SK-MEL-5 (cell line): ENCODE measurements at regions not wholly inside any gene's neighbourhood (a gene's known extent, or its start where the extent isn't known, plus 50 kb on each side); places are given as distances from the start of the nearest gene placed in this dataset.

Experiments used
- DNase-seq: peaks from one replicate; pipeline ENCODE4 v3.0.0-alpha.2; 2016; ENCODE audit warnings: low read depth, low spot score
- in situ Hi-C: cut with HindIII; loops from 2 replicates; pipeline ENCODE4 v1.10.0; 2016; ENCODE audit warnings: low sequenced_read_pairs, high pct_unique_total_duplicates, low pct_unique_long_range_greater_than_20kb

DNA sequence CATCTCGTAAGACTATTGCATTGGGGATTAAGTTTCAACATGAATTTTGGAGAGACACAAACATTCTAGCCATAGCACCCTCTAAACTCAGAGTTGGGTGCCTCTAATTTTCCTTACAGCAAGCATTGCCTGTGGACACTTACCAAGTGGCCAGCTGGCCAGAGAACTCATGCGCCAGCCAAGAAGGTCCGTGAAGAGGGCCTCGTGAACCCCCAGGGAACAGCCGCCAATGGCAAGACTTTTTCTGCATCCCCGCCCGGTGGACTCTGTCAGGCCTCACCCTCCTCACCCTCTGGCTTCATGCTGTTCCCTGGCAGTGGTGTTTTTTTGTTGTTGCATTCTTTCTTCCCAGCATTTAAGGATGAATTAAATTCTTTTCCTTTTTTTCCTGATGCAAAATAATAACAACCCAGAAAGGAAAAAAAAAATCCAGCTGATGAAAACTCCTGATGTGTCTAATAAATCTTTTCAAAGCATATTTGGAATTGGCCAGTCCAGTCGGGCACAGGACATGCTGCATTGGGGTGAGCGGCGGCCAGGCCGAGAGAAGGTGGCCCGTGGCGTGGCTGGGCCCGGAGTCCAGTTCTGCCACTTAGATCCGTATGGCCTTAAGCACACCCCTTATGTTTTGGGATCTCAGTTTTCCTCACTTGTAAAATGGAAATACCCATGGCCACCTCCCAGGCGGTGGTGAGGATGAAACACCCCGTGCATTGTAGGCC is 191.9 kb upstream of the DIO3 start:
- DNase-seq, result no peak
- in situ Hi-C loops, result no loop called here

GRCh38 chr14:101369916-101370592 is 191.2 kb upstream of the DIO3 start:
- in situ Hi-C loops, result no loop called here
- no peak for DNase-seq

DNA sequence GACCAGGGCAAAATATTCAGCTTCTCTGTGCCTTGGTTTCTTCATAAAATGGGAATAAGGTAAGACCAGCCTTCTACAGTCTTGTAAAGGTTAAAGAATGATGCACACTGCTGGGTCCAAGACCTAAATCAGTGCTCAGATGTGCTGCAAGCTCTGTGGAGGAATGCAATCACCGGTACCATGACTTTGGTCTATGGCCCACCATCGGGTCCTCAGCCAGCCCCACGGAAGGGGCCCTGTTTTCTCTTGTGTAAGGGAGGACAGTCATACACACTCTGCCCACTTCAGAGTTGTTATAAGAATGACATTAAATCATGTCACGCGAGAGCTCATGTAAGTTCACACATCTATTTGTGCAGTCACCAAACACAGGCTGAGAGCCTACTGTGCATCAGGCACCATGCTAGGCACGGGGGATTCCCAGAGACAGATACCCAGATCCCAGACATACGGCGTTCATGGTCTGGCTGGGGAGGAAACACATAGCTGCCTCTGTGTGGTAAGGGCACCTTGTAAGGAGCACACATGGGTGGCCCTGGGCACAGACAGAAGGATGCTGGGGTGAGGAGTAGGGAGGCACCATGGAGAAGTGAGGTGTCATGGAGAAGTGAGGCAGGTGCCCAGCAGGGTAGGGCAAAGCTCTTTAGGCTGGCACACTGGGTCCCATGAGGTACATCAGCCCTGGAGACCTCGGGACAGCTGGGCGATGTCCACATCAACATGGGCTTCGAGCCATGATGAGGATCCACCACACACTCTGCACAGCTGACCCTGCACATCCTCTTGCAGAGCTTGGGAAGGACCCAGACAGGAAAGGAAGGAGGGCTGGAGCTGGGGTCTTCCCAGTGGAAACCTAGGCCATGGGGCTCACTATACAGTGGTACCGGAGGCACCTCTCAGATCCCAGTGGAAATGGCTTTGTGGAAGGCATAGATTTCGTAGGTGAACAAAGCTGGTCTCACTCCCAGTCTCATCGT is 190.4 kb upstream of the DIO3 start:
- DNase-seq, result no peak
- in situ Hi-C loops, result no loop called here

DNA sequence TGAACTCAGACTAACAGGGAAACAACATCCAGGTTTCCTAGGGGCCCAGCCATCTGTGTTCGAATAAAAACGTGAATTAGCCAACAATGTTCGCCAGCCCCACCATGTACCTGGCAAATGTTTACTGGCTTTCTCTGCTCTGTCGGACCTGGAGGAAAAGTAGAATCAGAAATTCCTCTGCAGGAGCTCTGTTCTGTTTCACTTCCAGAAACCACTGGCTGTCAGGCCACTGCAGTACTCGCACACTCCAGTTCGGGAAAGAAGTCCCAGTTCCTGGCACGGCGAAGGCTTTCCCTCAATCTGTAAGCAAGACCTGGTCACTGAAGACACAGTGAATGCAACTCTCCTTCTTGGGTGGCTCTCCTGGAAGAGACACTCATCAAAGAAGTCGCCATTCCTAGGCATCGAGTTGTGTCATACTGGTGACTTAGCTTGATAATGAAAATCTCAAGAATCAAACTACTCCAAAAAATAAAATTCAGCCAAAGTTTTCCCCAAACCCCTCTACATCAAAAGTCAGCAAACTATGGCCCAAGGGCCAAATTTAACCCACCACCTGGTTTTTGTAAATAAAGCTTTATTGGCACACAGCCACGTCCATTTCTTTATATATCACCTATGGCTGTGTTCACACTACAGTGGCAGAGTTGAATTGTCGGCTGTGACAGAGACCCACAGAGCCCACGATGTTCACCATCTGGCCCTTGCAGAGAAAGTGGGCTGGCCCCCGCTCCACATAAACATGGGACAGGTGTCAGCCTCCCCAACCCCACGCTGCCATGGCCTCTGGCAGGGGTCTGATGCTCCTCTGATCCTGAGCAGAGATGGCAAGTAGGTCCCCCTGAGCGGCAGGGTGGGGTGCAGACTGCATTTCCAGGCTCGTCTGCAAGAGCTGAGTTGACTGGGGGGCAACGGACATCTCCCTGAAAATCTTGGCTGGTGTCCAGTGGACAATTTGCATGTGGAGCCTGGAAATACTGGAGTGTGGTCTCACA is 189.2 kb upstream of the DIO3 start:
- in situ Hi-C loops, result no loop called here
- no peak for DNase-seq

DNA sequence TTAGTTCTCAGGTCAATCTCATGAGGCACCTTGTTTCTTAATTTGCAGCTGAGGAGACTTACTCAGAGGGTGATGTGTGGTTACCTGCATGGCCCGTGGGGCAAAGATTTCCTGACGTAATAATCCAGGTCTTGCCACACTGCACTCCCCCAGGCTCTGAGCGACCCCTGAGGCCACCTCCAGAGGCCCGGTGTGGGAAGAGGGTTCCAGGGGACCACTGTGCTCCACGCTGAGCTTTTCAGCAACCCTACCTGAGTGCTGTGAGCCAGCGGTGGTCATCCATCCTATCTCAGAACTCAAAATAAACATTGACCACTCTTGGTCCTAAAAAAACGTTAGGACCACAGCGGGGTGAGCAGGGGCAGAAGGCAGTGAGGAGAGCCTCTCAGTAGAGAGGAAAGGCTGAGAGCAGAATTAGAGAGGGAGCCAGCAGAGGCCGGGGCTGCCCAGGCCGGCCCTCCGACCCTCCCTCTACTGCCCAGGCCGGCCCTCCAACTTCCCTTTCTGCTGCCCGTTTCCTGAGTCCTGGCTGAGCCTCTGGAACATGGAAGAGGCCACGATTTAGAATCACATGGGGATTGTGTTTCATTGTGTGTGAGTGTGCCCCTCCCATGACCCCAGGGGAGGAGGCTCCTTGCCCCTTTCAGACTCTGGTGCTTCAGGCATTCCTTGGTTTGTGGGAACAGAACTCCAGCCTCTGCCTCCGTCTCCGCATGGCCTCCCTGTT is 188.2 kb upstream of the DIO3 start:
- in situ Hi-C loops, result no loop called here
- no peak for DNase-seq

- in situ Hi-C loops, result no loop called here
- DNase-seq, result no peak
Observed at GRCh38 chr14:101373690-101374295, 187.5 kb upstream of the DIO3 start.

DNA sequence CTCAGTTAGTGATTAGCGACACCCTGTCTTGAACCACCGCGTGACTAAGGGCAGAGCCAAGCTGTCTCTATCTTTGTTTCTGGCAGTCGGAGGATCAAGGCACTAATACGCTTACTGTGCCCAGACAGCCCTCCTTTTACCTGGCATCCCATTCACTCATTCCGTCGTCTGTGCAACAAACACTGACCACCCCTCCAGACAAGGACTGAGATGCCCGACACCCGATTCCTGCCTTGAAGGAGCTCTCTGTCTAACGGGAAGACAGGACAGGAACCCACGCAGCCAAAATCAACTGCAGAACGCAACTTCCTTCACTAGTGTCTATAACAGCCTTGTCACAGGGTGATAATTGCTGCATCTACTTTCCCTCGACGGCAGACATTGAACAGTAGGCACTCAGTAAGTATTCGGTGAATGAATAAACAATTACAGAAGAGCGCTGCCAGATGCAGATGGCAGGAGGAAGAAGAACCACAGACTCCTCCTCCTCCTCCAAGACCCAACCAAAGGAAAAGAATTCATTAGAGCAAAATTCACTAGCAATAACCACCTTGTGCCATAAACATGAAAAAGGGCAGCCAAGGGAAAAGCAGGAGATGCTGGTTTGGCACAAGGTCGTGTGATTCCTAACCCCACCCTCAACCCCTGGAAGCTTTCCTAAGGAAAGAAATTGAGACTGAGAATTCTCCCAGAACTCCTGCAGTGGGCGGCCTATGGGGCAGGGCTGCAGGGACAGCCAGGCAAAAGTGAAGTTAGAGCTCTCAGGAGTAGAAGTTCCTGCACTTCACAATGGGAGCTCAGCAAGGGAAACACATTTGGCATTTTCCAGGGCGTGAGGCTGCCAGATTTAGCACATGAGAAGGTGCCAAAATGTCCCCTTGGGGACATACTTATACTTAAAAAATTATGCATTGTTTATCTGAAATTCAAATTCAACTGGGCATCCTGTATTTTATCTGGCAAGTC is 186.6 kb upstream of the DIO3 start:
- no peak for DNase-seq
- in situ Hi-C loops, result no loop called here

- in situ Hi-C loops, result no loop called here
- no peak for DNase-seq
Observed at GRCh38 chr14:101377069-101377468, 184.2 kb upstream of the DIO3 start.

DNA sequence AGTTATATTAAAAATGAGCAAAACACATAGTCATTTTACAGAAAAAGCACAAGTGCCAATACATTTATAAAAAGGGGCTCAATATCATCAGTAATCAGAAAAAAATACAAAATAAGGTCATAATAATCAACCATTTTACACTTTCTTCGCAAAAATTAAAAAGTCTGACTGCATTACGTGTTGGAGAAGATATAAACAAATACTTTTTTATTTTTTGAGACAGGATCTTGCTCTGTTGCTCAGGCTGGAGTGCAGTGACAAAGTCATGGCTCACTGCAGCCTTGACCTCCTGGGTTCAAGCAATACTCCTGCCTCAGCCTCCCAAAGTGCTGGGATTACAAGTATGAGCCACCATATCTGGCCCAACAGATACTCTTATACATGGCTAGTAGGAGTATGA is 181.5 kb upstream of the DIO3 start:
- DNase-seq, result no peak
- in situ Hi-C loops, result no loop called here

- in situ Hi-C loops, result no loop called here
Observed at GRCh38 chr14:101380512-101380911, 180.8 kb upstream of the DIO3 start.

GRCh38 chr14:101380940-101381339 is 180.4 kb upstream of the DIO3 start:
- in situ Hi-C loops, result no loop called here
- DNase-seq, result no peak

More at GRCh38 chr14:101380512-101380911, 180.8 kb upstream of the DIO3 start:
- no peak for DNase-seq

DNA sequence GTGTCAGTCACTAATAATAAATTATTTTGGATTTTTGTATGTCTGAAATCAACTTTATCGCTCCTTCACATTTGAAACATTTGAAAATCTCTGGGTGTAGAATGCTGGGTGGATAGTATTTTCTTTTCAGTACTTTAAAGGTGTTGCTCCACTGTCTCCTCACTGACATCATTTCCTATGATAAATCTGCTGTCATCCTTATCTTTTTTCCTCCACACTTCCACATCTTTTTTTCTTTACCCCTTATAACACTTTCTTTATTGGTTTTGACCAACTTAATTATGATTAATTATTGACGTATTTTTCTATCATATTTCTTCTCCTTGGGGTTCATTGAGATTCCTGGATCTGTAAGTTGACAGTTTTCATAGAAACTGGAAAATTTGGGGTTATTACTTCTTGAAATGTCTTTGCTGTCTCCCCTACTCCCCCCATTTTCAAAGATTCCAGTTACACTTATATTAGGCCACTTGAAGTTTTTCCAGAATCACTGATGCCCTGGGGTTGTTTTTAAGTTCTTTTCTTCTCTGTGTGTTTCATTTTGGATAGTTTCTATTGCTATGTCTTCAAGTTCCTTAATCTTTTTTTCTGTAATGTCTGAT is 177.5 kb upstream of the DIO3 start:
- in situ Hi-C loops, result no loop called here
- no peak for DNase-seq

DNA sequence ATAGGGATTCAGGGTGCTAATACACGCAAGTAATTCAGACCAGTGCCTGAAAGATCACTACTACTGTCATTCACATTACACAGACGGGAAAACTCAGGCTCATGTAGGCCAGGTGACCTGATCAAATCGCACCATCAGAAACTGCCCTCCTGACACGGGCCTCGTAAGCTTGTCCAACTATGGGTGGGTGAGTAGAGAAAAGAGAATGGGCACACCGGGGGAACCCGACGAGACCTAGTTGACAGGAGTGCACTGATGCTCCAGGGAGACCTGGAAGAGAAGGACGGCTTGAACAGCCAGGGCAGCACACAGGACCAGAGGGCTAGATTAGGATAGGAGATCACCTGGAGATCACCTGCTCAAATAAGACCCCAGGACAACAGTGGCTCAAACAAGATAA is 166.9 kb upstream of the DIO3 start:
- DNase-seq, result no peak
- in situ Hi-C loops, result no loop called here

DNA sequence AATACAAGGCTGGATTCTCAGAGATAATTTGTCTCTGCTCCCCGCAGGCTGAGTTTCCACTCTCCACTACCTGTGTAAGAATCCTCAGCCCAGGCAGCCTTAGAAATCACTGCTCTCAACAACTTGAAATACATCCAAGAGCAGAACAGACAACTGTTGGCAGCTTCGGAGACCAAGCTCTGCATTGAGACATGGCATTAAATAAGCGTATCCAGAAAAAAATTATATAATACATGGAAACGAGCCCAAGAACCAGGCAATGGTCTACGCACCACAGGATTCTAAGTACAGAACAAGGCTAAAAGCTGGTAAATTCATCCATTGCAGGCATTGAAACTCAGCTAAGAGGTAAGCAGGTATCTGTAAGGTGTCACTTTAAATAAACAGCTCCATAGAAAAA is 165.5 kb upstream of the DIO3 start:
- no peak for DNase-seq
- in situ Hi-C loops, result no loop called here

GRCh38 chr14:101397206-101397605 is 164.1 kb upstream of the DIO3 start:
- in situ Hi-C loops, result no loop called here
- DNase-seq, result no peak
